ENCODE measurements at regions not wholly inside any gene's neighbourhood (a gene's known extent, or its start where the extent isn't known, plus 50 kb on each side); places are given as distances from the start of the nearest gene placed in this dataset.

GRCh38 chr17:68718465-68718864, 117.3 kb upstream of the FAM20A start:
- no peaks in the 10 kb centered on the region for H3K36me3 Mint-ChIP-seq (ENCODE audit: unreplicated experiment)
- no peak overlapping the region for H3K4me3 Mint-ChIP-seq (ENCODE audit: unreplicated experiment)
- no peaks in the 10 kb centered on the region for H3K9me3 Mint-ChIP-seq (ENCODE audit: unreplicated experiment)
- TF ChIP-seq CTCF (IDR thresholded peaks at IDR 0.05; ENCODE audit: partially characterized antibody, unreplicated experiment): no peak
- no peak for DNase-seq
- H3K27ac Mint-ChIP-seq (ENCODE audit: unreplicated experiment): no peak overlapping the region
- H3K27me3 Mint-ChIP-seq (ENCODE audit: unreplicated experiment): no peaks in the 10 kb centered on the region
- H3K4me1 Mint-ChIP-seq (ENCODE audit: low read depth, unreplicated experiment): no peaks in the 10 kb centered on the region

- DNase-seq: no peak
- Mint-ChIP-seq H3K4me1 (ENCODE audit: low read depth, unreplicated experiment) (no peaks in the 10 kb centered on the region), H3K4me3 (ENCODE audit: unreplicated experiment) (no peak overlapping the region), H3K36me3 (ENCODE audit: unreplicated experiment) (no peaks in the 10 kb centered on the region), H3K9me3 (ENCODE audit: unreplicated experiment) (no peaks in the 10 kb centered on the region), H3K27ac (ENCODE audit: unreplicated experiment) (no peak overlapping the region), H3K27me3 (ENCODE audit: unreplicated experiment) (no peaks in the 10 kb centered on the region)
- no peak for TF ChIP-seq CTCF (IDR thresholded peaks at IDR 0.05; ENCODE audit: partially characterized antibody, unreplicated experiment)
Observed at GRCh38 chr17:68714676-68715075, 113.5 kb upstream of the FAM20A start.

- TF ChIP-seq CTCF (IDR thresholded peaks at IDR 0.05; ENCODE audit: partially characterized antibody, unreplicated experiment): no peak
- H3K27ac Mint-ChIP-seq (ENCODE audit: unreplicated experiment): no peak overlapping the region
- H3K9me3 Mint-ChIP-seq (ENCODE audit: unreplicated experiment): no peaks in the 10 kb centered on the region
- DNase-seq: no peak
- no peaks in the 10 kb centered on the region for H3K36me3 Mint-ChIP-seq (ENCODE audit: unreplicated experiment)
- H3K27me3 Mint-ChIP-seq (ENCODE audit: unreplicated experiment): no peaks in the 10 kb centered on the region
- no peak overlapping the region for H3K4me3 Mint-ChIP-seq (ENCODE audit: unreplicated experiment)
- H3K4me1 Mint-ChIP-seq (ENCODE audit: low read depth, unreplicated experiment): peaks cover 3% of the 10 kb centered on the region
Observed at GRCh38 chr17:68711858-68712257, 110.7 kb upstream of the FAM20A start.

- DNase-seq: no peak
- Mint-ChIP-seq H3K36me3 (ENCODE audit: unreplicated experiment) (no peaks in the 10 kb centered on the region), H3K4me1 (ENCODE audit: low read depth, unreplicated experiment) (peaks cover 4% of the 10 kb centered on the region), H3K27me3 (ENCODE audit: unreplicated experiment) (no peaks in the 10 kb centered on the region), H3K9me3 (ENCODE audit: unreplicated experiment) (no peaks in the 10 kb centered on the region), H3K4me3 (ENCODE audit: unreplicated experiment) (no peak overlapping the region), H3K27ac (ENCODE audit: unreplicated experiment) (no peak overlapping the region)
- no peak for TF ChIP-seq CTCF (IDR thresholded peaks at IDR 0.05; ENCODE audit: partially characterized antibody, unreplicated experiment)
Observed at GRCh38 chr17:68710976-68711375, 109.8 kb upstream of the FAM20A start.

GRCh38 chr17:68710035-68710780, 109.0 kb upstream of the FAM20A start:
- H3K27ac Mint-ChIP-seq (ENCODE audit: unreplicated experiment): no peak overlapping the region
- H3K36me3 Mint-ChIP-seq (ENCODE audit: unreplicated experiment): no peaks in the 10 kb centered on the region
- H3K4me1 Mint-ChIP-seq (ENCODE audit: low read depth, unreplicated experiment): peaks cover 4% of the 10 kb centered on the region
- no peaks in the 10 kb centered on the region for H3K9me3 Mint-ChIP-seq (ENCODE audit: unreplicated experiment)
- no peak for DNase-seq
- no peaks in the 10 kb centered on the region for H3K27me3 Mint-ChIP-seq (ENCODE audit: unreplicated experiment)
- TF ChIP-seq CTCF (IDR thresholded peaks at IDR 0.05; ENCODE audit: partially characterized antibody, unreplicated experiment): no peak
- H3K4me3 Mint-ChIP-seq (ENCODE audit: unreplicated experiment): no peak overlapping the region

Data from glutamatergic neuron (in vitro differentiated cells).